RWPE2 (cell line): ENCODE measurements at regions not wholly inside any gene's neighbourhood (a gene's known extent, or its start where the extent isn't known, plus 50 kb on each side); places are given as distances from the start of the nearest gene placed in this dataset.
A peak's percentile ranks its signal among the peaks of the same experiment; 100 is the strongest.

Source experiments
- ATAC-seq: fragments of 200-7000 bp; cut with Tn5 transposase; 3 replicates; pipeline ENCODE4 v1.9.1; 2021; ENCODE audit warnings: low read depth
- DNase-seq: peaks from one replicate; pipeline ENCODE4 v3.0.0-alpha.2; 2020; ENCODE audit warnings: low spot score
- H3K27ac ChIP-seq: fragments of 450-650 bp; 2 replicates; pipeline ENCODE4 v1.5.1; 2017; ENCODE audit warnings: mild to moderate bottlenecking; ENCODE audit not compliant: poor library complexity, severe bottlenecking
- H3K27me3 ChIP-seq: fragments of 250-450 bp; sonication (Bioruptor Pico); 2 replicates; pipeline ENCODE4 v1.5.1; 2021; ENCODE audit warnings: mild to moderate bottlenecking, moderate library complexity; ENCODE audit not compliant: insufficient read depth, poor library complexity, severe bottlenecking
- H3K36me3 ChIP-seq: fragments of 250-450 bp; sonication (Bioruptor Pico); 2 replicates; pipeline ENCODE4 v1.5.1; 2020; ENCODE audit warnings: low read depth, mild to moderate bottlenecking, moderate library complexity
- H3K4me1 ChIP-seq: fragments of 250-450 bp; sonication (Bioruptor Pico); 2 replicates; pipeline ENCODE4 v1.5.1; 2021; ENCODE audit warnings: mild to moderate bottlenecking, moderate library complexity; ENCODE audit not compliant: insufficient read depth, poor library complexity, severe bottlenecking
- H3K4me3 ChIP-seq: fragments of 250-450 bp; sonication (Bioruptor Pico); 2 replicates; pipeline ENCODE4 v1.5.1; 2021; ENCODE audit warnings: mild to moderate bottlenecking, moderate library complexity; ENCODE audit not compliant: severe bottlenecking
- H3K9me3 ChIP-seq: fragments of 250-450 bp; sonication (Bioruptor Pico); 2 replicates; pipeline ENCODE4 v1.5.1; 2021; ENCODE audit warnings: mild to moderate bottlenecking, moderate library complexity; ENCODE audit not compliant: severe bottlenecking
- TF ChIP-seq, protein P1 (sequence below): fragments of 450-650 bp; IDR thresholded peaks from one replicate; pipeline ENCODE4 v1.5.1; 2017; ENCODE audit warnings: mild to moderate bottlenecking, moderate library complexity; ENCODE audit not compliant: poor library complexity, severe bottlenecking

DNA sequence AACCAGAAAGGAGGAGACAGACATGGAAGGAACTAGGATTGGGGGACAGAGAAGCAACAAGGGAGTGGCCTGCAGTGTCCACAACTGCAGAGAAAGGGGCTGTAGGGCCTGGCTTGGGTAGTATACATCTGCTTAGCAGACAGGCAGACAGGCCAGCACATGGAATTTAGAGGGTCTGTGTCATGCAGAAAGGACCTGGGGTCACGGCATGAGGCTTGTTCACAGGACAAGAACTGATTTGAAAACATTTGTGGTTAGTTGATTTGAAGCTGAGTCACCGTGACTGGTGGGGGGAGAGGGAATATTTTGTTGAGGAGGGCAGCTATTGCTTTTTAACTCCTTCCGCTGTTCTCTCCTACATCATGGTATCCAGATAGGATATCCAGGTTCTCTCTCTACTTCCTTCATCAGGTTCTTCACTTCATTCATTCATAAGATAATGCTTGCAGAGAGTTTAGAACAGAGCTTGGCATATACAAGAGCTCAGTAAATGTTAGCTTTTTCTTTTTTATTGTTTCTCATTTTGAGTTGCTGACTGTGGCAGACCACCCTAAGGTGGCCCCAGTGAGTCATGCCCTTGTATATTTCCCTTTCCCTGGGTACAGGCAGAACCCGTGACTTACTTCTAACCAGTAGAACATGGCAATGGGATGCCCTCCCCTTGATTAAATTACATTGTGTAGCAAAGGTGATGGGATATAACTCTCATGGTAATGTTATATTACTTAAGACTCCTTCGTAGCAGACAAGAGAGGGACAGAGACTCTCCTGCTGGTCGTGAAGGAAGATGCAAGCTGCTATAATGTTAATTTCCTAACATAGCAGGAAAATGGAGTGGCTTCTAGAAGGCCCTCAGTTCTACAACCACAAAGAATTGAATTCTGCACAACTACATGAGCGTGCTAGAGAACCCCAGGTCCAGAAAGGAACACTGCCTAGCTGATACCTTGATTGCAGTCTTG lies 95.0 kb upstream of the NMNAT3 start:
- ATAC-seq = peak; percentile 66
- Histone ChIP-seq H3K36me3 (no peaks in the 10 kb centered on the region), H3K27me3 (no peaks in the 10 kb centered on the region), H3K27ac (no peak overlapping the region), H3K4me1 (peaks cover 11% of the 10 kb centered on the region), H3K4me3 (no peak overlapping the region), H3K9me3 (no peaks in the 10 kb centered on the region)
- no peak for DNase-seq
- TF ChIP-seq, protein P1, sequence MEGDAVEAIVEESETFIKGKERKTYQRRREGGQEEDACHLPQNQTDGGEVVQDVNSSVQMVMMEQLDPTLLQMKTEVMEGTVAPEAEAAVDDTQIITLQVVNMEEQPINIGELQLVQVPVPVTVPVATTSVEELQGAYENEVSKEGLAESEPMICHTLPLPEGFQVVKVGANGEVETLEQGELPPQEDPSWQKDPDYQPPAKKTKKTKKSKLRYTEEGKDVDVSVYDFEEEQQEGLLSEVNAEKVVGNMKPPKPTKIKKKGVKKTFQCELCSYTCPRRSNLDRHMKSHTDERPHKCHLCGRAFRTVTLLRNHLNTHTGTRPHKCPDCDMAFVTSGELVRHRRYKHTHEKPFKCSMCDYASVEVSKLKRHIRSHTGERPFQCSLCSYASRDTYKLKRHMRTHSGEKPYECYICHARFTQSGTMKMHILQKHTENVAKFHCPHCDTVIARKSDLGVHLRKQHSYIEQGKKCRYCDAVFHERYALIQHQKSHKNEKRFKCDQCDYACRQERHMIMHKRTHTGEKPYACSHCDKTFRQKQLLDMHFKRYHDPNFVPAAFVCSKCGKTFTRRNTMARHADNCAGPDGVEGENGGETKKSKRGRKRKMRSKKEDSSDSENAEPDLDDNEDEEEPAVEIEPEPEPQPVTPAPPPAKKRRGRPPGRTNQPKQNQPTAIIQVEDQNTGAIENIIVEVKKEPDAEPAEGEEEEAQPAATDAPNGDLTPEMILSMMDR = no peak

DNA sequence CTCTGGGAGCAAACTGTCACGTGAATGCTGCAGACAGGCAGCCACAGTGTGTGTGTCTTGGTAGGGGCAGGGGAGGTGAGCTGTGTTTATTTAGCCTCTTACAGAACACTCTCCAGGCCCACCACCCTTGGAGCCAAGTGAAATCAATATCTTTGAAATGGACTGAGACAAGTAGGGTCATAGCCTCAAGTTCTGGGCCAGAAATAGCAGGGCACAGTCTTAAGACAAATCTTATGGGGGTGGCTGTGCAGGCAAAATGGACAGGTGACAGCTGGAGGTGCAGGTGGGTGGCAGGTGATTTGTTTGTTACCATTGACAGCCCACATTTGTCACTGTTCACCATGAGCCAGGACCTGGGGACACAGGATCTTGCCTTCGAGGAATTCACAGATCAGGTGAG lies 93.6 kb upstream of the NMNAT3 start:
- TF ChIP-seq, protein P1 = no peak
- Histone ChIP-seq H3K27me3 (no peaks in the 10 kb centered on the region), H3K36me3 (no peaks in the 10 kb centered on the region), H3K9me3 (no peaks in the 10 kb centered on the region), H3K4me1 (peaks cover 11% of the 10 kb centered on the region), H3K4me3 (no peak overlapping the region), H3K27ac (no peak overlapping the region)
- DNase-seq (no peak), ATAC-seq (no peak)

DNA sequence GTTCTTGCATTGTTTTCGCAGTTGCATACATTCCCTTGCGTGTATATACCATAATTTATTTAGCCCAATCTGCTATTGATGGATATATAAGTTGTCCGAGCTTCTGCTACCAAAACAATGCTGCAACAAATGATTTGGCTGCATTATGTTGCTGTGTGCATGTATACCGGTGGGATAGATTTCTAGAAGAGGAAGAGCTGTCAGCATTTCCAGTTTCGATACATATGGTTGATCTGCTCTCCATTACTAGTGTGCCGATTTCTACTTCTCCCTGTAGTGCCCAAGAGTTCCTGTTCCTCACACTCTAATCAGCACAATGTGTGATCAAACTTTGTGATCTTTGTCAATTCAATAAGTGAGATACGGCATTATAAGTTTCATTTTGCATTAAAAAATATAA lies 92.8 kb upstream of the NMNAT3 start:
- DNase-seq (no peak), ATAC-seq (no peak)

DNA sequence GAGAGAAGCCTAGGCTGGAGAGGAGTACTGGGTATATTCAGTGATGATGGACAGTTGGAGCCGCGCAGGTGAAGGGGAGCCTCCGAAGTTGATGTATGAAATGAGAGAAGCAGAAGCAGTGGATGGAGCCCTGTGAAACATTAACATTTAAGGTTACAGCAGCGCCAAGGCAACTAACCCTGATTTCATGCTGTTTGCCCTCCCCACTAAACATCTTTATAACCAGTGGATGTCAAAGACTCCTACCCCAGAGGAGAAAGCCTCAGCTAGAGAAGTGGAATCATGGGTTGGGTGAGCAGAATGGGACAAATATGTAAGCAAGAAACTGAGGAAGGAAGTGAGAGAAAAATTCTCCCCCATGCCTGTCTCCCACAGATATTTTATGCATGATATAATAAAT lies 92.0 kb upstream of the NMNAT3 start:
- ATAC-seq (no peak), DNase-seq (no peak)
- Histone ChIP-seq H3K36me3 (no peaks in the 10 kb centered on the region), H3K27ac (no peak overlapping the region), H3K4me3 (no peak overlapping the region), H3K27me3 (no peaks in the 10 kb centered on the region), H3K4me1 (peaks cover 11% of the 10 kb centered on the region), H3K9me3 (no peaks in the 10 kb centered on the region)
- TF ChIP-seq, protein P1 = no peak

More for the DNA sequence above, 92.8 kb upstream of the NMNAT3 start:
- peaks cover 11% of the 10 kb centered on the region for H3K4me1 ChIP-seq
- no peak overlapping the region for H3K4me3 ChIP-seq
- H3K27ac ChIP-seq = no peak overlapping the region
- no peaks in the 10 kb centered on the region for H3K27me3 ChIP-seq
- no peaks in the 10 kb centered on the region for H3K9me3 ChIP-seq
- H3K36me3 ChIP-seq = no peaks in the 10 kb centered on the region
- TF ChIP-seq, protein P1 = no peak

- Histone ChIP-seq H3K4me1 (no peaks in the 10 kb centered on the region), H3K36me3 (no peaks in the 10 kb centered on the region), H3K4me3 (no peak overlapping the region), H3K9me3 (no peaks in the 10 kb centered on the region), H3K27ac (no peak overlapping the region), H3K27me3 (no peaks in the 10 kb centered on the region)
- DNase-seq (no peak), ATAC-seq (peak; percentile 67; the same call in 2 of the 3 replicates)
- TF ChIP-seq, protein P1 = no peak
Measured at GRCh38 chr3:139764936-139765335, 87.2 kb upstream of the NMNAT3 start.
